Dermis blood vessel endothelial cell (primary cell): ENCODE measurements at regions not wholly inside any gene's neighbourhood (a gene's known extent, or its start where the extent isn't known, plus 50 kb on each side); places are given as distances from the start of the nearest gene placed in this dataset.

ENCODE experiments used
- DNase-seq: peaks from one replicate; pipeline ENCODE4 v3.0.0; 2010

- peak; percentile 21 for DNase-seq
Measured at GRCh38 chr13:24052547-24053518, 107.7 kb upstream of the SPATA13 start.

- DNase-seq: peak; percentile 82
Measured at GRCh38 chr13:24053519-24054251, 106.8 kb upstream of the SPATA13 start.

- DNase-seq: no peak
Measured at GRCh38 chr13:24056616-24057137, 103.8 kb upstream of the SPATA13 start.

- DNase-seq: no peak
Measured at GRCh38 chr13:24060993-24061392, 99.5 kb upstream of the SPATA13 start.

- peak; percentile 56 for DNase-seq
Measured at GRCh38 chr13:24063281-24063877, 97.1 kb upstream of the SPATA13 start.

GRCh38 chr13:24064371-24064770 lies 96.1 kb upstream of the SPATA13 start:
- DNase-seq: no peak

- no peak for DNase-seq
Measured at GRCh38 chr13:24065176-24065575, 95.3 kb upstream of the SPATA13 start.

- DNase-seq: no peak
Measured at GRCh38 chr13:24066405-24067295, 93.9 kb upstream of the SPATA13 start.

- no peak for DNase-seq
Measured at GRCh38 chr13:24068472-24068871, 92.0 kb upstream of the SPATA13 start.

GRCh38 chr13:24071016-24071415 lies 89.5 kb upstream of the SPATA13 start:
- DNase-seq: no peak

GRCh38 chr13:24071423-24072075 lies 89.0 kb upstream of the SPATA13 start:
- DNase-seq: peak; percentile 60

GRCh38 chr13:24073657-24074056 lies 86.9 kb upstream of the SPATA13 start:
- DNase-seq: no peak

GRCh38 chr13:24074678-24075077 lies 85.8 kb upstream of the SPATA13 start:
- DNase-seq: peak; percentile 51

- DNase-seq: peak; percentile 43
Measured at GRCh38 chr13:24075137-24075975, 85.2 kb upstream of the SPATA13 start.

GRCh38 chr13:24076109-24076508 lies 84.4 kb upstream of the SPATA13 start:
- DNase-seq: no peak

GRCh38 chr13:24076636-24077035 lies 83.9 kb upstream of the SPATA13 start:
- DNase-seq: no peak

GRCh38 chr13:24080134-24080533 lies 80.4 kb upstream of the SPATA13 start:
- no peak for DNase-seq

GRCh38 chr13:24081387-24081786 lies 79.1 kb upstream of the SPATA13 start:
- DNase-seq: no peak

GRCh38 chr13:24083141-24083540 lies 77.4 kb upstream of the SPATA13 start:
- no peak for DNase-seq

GRCh38 chr13:24083722-24084421 lies 76.6 kb upstream of the SPATA13 start:
- DNase-seq: no peak
